ENCODE measurements at regions not wholly inside any gene's neighbourhood (a gene's known extent, or its start where the extent isn't known, plus 50 kb on each side); places are given as distances from the start of the nearest gene placed in this dataset.

DNA sequence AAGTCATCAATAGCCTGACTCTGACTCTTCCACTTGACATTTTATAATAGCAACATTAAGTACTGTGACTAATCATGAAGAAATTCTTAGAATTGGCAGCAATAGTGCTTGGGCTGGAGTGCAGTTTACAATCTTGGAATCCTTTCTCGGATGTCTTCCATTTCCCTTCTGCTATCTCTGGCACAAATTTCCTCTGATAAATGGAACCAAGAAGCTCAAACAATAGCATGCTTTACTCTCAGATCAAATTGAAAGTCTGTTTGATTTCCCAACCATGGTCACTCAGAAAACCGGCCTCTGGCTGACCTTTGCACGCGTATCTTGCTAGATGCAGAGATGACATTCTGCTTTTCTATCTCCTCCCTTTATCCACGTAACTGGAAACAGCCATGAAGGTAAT lies 99.0 kb upstream of the SPANXC start:
- no peaks in the 10 kb centered on the region for H3K9me3 ChIP-seq (ENCODE audit: control insufficient read depth in 2 of 2, low read length in 2 of 2)
- Mint-ChIP-seq H3K4me1 (no peaks in the 10 kb centered on the region), H3K27ac (no peak overlapping the region), H3K27me3 (no peaks in the 10 kb centered on the region), H3K4me3 (no peak overlapping the region), H3K36me3 (no peaks in the 10 kb centered on the region), H3K9me3 (peaks cover 0 to 1% (median 0%) of the 10 kb centered on the region in 7 donors)
- H3K4me3 ChIP-seq (ENCODE audit: low read depth, low read length): no peak overlapping the region
- no peaks in the 10 kb centered on the region for H3K27me3 ChIP-seq (ENCODE audit: control insufficient read depth, insufficient read depth, low read length)
- DNase-seq (no peak), ATAC-seq (ENCODE audit: low read depth in 2 of 2) (no peak)
- no peaks in the 10 kb centered on the region for H3K4me1 ChIP-seq (ENCODE audit: control insufficient read depth, insufficient read depth, low read length, poor library complexity, severe bottlenecking)
- no peak overlapping the region for H3K27ac ChIP-seq (ENCODE audit: insufficient read depth, low read length, poor library complexity, severe bottlenecking)
- no peaks in the 10 kb centered on the region for H3K36me3 ChIP-seq (ENCODE audit: control insufficient read depth, insufficient read depth, low read length)

DNA sequence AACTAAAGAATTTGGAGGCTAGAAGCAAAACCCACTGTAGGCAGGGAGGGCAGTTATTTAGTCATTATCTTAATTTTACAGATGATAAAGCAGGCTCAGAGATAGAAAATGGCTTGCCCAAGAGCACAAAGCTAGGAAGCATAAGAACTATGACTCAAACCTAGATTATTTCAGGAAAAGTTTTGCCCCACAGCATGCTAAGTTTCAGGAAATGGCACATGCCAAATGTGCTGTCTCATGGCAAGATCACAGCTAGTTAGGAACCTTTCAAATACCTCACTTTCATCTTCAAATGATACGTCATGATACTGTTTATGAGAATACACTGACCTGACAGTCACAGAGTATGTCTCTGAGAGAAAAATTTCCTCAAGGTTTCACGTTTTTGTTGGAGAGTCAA lies 78.5 kb upstream of the SPANXC start:
- H3K4me3 Mint-ChIP-seq: no peak overlapping the region
- H3K4me1 Mint-ChIP-seq: no peaks in the 10 kb centered on the region
- no peaks in the 10 kb centered on the region for H3K36me3 Mint-ChIP-seq
- DNase-seq: no peak
- no peaks in the 10 kb centered on the region for H3K36me3 ChIP-seq (ENCODE audit: control insufficient read depth, insufficient read depth, low read length)
- no peak overlapping the region for H3K27ac Mint-ChIP-seq
- ATAC-seq (ENCODE audit: low read depth in 2 of 2): no peak
- H3K27me3 ChIP-seq (ENCODE audit: control insufficient read depth, insufficient read depth, low read length): no peaks in the 10 kb centered on the region
- no peak overlapping the region for H3K27ac ChIP-seq (ENCODE audit: insufficient read depth, low read length, poor library complexity, severe bottlenecking)
- no peaks in the 10 kb centered on the region for H3K27me3 Mint-ChIP-seq
- peaks cover under 1 to 7% (median 2%) of the 10 kb centered on the region in 7 donors for H3K9me3 Mint-ChIP-seq
- no peaks in the 10 kb centered on the region for H3K4me1 ChIP-seq (ENCODE audit: control insufficient read depth, insufficient read depth, low read length, poor library complexity, severe bottlenecking)
- no peak overlapping the region for H3K4me3 ChIP-seq (ENCODE audit: low read depth, low read length)
- peaks cover 0 to 4% of the 10 kb centered on the region in 2 experiments for H3K9me3 ChIP-seq (ENCODE audit: control insufficient read depth in 2 of 2, low read length in 2 of 2)

DNA sequence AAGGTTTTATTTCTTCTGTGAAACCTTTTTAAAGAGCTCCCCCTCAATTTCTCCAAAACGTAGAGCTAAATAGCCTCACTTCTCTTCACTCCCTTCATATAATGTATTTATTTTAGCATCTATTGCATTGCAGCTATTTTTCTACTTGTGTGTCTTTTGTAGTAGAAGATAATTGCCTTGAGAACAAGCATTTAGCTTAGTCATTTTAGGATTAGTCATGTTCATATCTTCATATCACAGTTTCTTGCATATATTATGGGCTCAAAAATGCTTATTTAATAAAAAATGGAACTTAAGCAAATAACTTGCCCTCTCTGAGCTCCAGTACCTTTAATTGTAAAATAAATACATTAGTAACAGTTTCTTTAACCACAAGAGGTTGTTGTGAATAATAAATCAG lies 72.1 kb upstream of the SPANXC start:
- Mint-ChIP-seq H3K27me3 (no peaks in the 10 kb centered on the region), H3K4me3 (no peak overlapping the region), H3K27ac (no peak overlapping the region), H3K4me1 (no peaks in the 10 kb centered on the region), H3K9me3 (peaks cover 0 to 9% (median 4%) of the 10 kb centered on the region in 7 donors), H3K36me3 (no peaks in the 10 kb centered on the region)
- Histone ChIP-seq H3K27me3 (ENCODE audit: control insufficient read depth, insufficient read depth, low read length) (no peaks in the 10 kb centered on the region), H3K27ac (ENCODE audit: insufficient read depth, low read length, poor library complexity, severe bottlenecking) (no peak overlapping the region), H3K36me3 (ENCODE audit: control insufficient read depth, insufficient read depth, low read length) (no peaks in the 10 kb centered on the region), H3K9me3 (ENCODE audit: control insufficient read depth in 2 of 2, low read length in 2 of 2) (no peaks in the 10 kb centered on the region), H3K4me1 (ENCODE audit: control insufficient read depth, insufficient read depth, low read length, poor library complexity, severe bottlenecking) (no peaks in the 10 kb centered on the region), H3K4me3 (ENCODE audit: low read depth, low read length) (no peak overlapping the region)
- ATAC-seq (ENCODE audit: low read depth in 2 of 2) (no peak), DNase-seq (no peak)

DNA sequence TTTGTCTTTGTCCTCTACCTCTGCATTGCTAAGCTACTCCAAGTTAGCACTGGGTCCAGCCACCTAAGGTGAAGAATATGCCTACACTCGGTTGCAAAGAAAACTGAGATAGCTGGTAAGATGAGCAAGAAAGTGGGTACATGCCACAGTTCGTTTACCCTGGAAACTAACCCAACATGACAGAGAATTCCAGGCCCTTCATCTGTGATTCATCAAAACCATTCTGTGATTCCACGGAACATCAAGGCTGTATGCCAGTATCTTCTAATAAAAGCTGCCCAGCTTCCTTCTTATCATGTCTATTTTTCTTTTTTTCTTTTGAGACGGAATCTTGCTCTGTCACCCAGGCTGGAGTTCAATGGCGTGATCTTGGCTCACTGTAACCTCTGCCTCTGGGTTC lies 58.7 kb upstream of the SPANXC start:
- Histone ChIP-seq H3K9me3 (ENCODE audit: control insufficient read depth in 2 of 2, low read length in 2 of 2) (no peaks in the 10 kb centered on the region), H3K36me3 (ENCODE audit: control insufficient read depth, insufficient read depth, low read length) (no peaks in the 10 kb centered on the region), H3K27ac (ENCODE audit: insufficient read depth, low read length, poor library complexity, severe bottlenecking) (no peak overlapping the region), H3K4me3 (ENCODE audit: low read depth, low read length) (no peak overlapping the region), H3K4me1 (ENCODE audit: control insufficient read depth, insufficient read depth, low read length, poor library complexity, severe bottlenecking) (no peaks in the 10 kb centered on the region), H3K27me3 (ENCODE audit: control insufficient read depth, insufficient read depth, low read length) (no peaks in the 10 kb centered on the region)
- ATAC-seq (ENCODE audit: low read depth in 2 of 2): no peak
- H3K27ac Mint-ChIP-seq: no peak overlapping the region
- DNase-seq: no peak
- H3K4me1 Mint-ChIP-seq: no peaks in the 10 kb centered on the region
- no peak overlapping the region for H3K4me3 Mint-ChIP-seq
- H3K27me3 Mint-ChIP-seq: no peaks in the 10 kb centered on the region
- no peaks in the 10 kb centered on the region for H3K36me3 Mint-ChIP-seq
- peaks cover 0 to 5% (median 0%) of the 10 kb centered on the region in 7 donors for H3K9me3 Mint-ChIP-seq
